GM12891 (cell line): ENCODE measurements at regions not wholly inside any gene's neighbourhood (a gene's known extent, or its start where the extent isn't known, plus 50 kb on each side); places are given as distances from the start of the nearest gene placed in this dataset.

Source experiments
- PAX5 ChIP-seq: IDR thresholded peaks from 2 replicates; pipeline ENCODE4 v1.6.1; 2011; ENCODE audit warnings: low read length, moderate library complexity, mild to moderate bottlenecking; ENCODE audit not compliant: insufficient read depth, severe bottlenecking
- POLR2A ChIP-seq: IDR thresholded peaks from 2 replicates; pipeline ENCODE4 v1.6.1; 2011; ENCODE audit warnings: low read depth, low read length, control low read depth
- POLR2AphosphoS5 ChIP-seq: IDR thresholded peaks from 2 replicates; pipeline ENCODE4 v1.6.1; 2011; ENCODE audit warnings: low read depth, low read length, control low read depth
- POU2F2 ChIP-seq: IDR thresholded peaks from 2 replicates; pipeline ENCODE4 v1.6.1; 2011; ENCODE audit warnings: low read depth, mild to moderate bottlenecking, control low read depth, low read length, moderate library complexity
- SPI1 ChIP-seq: IDR thresholded peaks from 2 replicates; pipeline ENCODE4 v1.6.1; 2011; ENCODE audit warnings: low read depth, low read length, control low read depth
- TAF1 ChIP-seq: IDR thresholded peaks from 2 replicates; pipeline ENCODE4 v1.6.1; 2011; ENCODE audit warnings: low read depth, low read length, control low read depth

- no peak for TF ChIP-seq POLR2A
- no peak for TF ChIP-seq POLR2AphosphoS5
- no peak for TF ChIP-seq TAF1
- TF ChIP-seq SPI1: no peak
- no peak for TF ChIP-seq PAX5
- no peak for TF ChIP-seq POU2F2
These were observed 269.3 kb downstream of the DMRT2 start for GRCh38 chr9:1319436-1319835.
